HT1080 (cell line): ENCODE measurements at regions not wholly inside any gene's neighbourhood (a gene's known extent, or its start where the extent isn't known, plus 50 kb on each side); places are given as distances from the start of the nearest gene placed in this dataset.

ENCODE experiments used
- DNase-seq: peaks from one replicate; pipeline ENCODE4 v3.0.0-alpha.2; 2015; ENCODE audit warnings: low read depth

DNA sequence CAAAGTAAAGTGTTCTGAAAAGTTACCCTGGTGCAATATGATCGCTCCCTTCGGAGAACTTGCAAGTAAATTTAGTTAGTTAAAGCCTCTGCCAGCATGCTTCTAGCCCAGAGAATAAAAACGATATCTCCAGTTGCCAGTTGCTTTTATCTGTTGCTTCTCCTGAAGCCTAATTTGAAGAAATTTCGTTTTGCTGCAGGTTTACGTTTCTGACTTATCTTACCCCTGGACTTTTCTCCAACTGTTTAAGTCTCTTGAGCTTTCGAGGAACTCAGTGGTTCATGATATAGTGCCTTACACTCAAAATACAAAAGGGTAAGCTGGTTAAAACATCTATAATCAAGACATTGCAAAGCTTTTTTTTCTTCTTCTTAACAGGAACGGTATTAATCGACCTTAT, 131.1 kb downstream of the FAM161A start:
- DNase-seq: no peak

DNA sequence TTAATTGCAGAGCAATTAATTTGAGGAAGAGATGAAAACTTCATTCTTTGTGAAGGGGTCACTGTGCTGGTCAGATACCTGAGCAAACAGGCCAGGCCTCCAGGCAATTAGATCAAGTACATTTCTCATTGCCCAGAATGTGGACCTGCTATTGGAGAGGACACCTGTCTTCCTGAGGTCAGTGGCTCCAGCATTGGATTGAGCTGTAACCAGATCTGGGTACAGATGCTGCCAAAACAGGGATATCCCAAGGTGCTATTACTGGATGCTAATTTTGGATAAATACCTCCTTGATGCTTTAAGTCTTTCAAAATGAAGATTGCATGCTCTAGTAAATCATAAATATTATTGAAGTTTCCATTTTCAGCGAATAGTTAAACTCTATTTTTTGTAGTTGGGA, 131.5 kb downstream of the FAM161A start:
- no peak for DNase-seq

DNA sequence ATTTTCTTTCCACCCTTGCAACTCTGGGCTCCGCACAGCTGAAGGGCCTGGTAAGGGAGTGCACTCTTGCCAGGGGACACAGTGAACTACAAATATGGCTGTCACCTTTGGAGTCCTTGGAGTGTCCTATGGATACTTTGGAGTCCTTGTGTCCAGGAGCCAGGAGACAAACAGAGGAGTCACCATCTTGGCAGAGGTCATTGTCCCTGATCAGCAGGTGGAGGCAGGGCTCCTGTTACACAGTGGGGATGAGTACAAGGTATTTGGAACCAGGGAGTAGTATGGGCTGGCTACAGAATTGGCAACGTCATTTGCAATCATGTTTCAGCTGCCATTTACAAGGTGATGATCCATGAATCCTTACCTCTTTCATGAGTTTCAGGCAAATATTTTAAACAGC, 132.5 kb downstream of the FAM161A start:
- no peak for DNase-seq

- DNase-seq: no peak
Observed at GRCh38 chr2:61720911-61721310, 132.9 kb downstream of the FAM161A start.

- DNase-seq: no peak
Observed at GRCh38 chr2:61718965-61719364, 134.9 kb downstream of the FAM161A start.

- no peak for DNase-seq
Observed at GRCh38 chr2:61715506-61715905, 138.4 kb downstream of the FAM161A start.

DNA sequence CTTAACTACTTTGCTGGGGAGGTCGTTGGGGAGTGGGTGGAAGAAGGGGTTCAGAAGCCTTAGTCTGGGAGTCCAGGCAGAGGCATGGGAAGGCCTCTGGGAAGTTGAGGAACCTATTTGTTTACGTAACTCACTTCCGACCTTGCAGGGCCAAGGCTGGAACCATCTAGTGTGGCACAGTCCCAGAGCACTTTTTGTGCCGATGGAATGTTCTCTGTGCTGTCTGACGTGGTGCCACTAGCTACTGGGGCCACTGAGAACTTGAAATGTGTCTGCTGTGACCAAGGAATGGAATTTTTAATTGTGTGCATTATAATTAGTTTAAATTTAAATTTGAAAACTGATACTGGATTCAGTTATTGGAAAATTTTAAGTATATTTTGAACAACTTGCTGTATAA, 139.7 kb downstream of the FAM161A start:
- DNase-seq: no peak

- no peak for DNase-seq
Observed at GRCh38 chr2:61713457-61713856, 140.4 kb downstream of the FAM161A start.

- no peak for DNase-seq
Observed at GRCh38 chr2:61712060-61712459, 141.8 kb downstream of the FAM161A start.

DNA sequence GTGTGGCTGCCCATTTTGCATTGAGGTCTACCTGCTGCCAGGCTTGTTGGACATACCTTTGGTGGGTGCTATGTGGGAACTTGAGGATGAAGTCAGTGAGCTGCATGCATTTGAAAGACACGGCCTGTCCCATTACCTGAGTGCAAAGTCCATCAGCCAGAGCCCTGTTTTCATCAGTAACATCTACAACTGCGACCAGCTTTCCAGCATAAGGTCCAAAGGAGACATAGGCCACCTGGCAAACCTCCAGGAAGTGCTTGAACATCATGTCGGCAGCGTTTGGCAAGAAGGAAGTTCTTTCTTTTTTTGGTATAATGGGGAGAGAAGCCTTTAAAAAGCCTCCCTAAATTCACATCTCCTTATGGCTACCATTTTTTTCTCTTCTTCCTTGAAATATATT, 143.1 kb downstream of the FAM161A start:
- no peak for DNase-seq

GRCh38 chr2:61707984-61708852, 145.6 kb downstream of the FAM161A start:
- peak; percentile 78 for DNase-seq

DNA sequence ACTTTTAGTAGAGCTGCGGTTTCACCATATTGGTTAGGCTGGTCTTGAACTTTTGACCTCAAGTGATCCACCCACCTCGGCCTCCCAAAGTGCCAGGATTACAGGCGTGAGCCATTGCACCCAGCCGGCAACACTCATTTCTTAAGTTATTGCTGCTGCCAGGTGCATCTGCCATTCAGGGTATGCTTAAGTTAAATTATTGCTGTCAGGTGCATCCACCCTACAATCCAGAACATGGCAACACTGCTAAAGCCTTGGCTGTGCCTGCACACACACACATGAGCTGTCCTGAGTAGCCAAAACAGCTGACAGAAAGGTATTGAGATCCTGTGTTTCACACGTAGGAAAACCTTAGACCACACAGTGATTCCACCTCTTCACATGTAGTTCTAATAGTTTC, 148.2 kb downstream of the FAM161A start:
- DNase-seq: no peak

DNA sequence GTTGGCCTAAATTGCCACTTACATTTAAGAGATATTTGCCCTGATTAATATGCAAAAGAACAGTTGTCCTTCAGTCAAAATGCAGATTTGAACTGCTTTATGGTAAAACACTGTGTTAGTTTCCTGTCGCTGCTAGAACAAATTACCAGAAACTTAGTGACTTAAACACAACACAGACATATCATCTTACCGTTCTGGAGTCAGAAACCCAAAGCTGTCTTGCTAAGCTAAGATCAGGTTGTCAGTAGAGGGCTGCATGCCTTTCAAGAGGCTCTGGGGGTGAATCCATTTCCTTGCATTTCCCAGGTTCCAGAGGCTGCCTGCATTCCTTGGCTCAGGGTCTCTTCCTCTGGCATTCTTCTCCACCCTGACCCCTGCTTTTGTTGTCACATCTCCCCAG, 149.5 kb downstream of the FAM161A start:
- no peak for DNase-seq

- DNase-seq: no peak
Observed at GRCh38 chr2:61702088-61702467, 151.8 kb downstream of the FAM161A start.

DNA sequence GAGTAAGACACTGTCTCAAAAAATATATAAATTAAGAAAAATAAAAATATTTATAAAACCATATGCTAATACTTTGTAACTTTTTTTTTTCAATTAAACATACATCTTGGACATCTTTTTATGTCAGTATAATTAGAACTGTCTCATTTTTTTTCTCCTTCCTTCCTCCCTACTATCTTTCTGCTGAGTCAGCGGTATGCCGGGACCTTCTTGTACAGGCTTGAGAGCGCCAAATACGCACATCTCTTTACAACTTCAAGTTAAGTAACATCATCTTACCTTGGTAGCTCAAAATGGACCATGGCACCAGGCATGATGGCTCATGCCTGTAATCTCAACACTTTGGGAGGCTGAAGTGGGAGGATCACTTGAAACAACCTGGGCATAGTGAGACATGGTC, 153.4 kb downstream of the FAM161A start:
- no peak for DNase-seq

DNA sequence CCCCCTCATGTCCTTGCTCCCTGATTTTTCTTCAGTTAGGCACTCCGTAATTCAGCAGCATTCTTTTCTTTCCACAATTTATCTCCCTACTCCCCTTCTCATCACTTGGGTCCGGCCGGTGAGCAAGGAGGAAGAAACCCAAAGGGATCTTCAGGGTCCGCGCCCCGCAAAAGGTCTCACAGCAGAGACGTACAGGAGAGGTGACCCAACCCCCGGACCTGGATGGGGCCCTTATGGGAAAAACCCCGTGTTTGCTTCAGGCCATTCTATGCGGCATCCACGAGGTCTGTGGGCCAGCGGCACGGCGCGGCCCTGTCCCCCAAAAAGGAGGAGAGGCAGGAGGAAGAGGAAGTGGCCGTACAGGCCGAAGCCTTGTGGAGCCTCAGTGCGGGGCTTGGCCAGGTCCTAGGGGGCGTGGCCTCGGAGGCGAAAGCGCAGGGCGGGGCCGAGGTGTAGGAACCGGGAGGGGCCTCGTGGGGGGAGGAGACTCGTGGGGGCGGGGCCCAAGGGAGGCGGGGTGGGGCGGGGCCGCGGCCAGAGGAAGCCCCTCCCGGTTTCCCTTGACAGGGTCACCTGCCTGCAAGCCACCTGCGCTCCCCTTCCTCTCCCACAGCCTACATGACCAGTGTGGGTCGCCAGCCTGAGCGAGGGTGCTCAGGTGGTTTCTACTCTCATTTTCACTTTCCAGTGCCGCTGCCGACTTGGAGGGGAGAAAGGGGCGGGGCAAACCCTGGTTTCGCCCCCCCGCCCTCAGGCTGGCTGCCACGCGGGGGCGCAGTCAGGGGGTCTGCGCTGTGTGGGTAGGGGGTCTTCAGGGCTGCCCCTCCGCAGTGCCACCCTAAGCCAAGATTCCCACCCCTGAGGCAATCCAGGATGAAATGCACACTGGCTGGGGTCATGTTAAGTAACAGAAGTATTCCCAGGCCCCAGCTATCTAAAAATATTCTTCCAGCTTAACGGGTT, 156.4 kb upstream of the XPO1 start:
- DNase-seq: peak; percentile 22

DNA sequence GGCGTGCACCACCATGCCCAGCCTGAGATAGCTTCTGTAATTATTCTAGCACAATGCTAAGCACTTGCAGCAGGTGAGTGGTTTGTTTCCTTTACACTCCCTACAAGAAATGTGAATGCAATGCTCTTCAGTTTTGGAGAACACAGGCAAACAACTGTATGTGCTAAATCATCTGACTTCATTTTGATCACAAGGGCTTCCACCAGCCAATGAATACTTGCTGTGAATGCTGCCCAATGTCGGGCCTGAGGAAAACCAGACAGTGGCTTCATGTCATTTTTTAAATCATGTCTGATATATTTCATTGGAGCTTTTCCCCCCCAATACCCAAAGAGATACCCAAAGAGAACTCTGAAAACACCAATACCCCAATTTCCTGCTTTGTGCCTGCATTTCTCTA, 155.6 kb upstream of the XPO1 start:
- no peak for DNase-seq

DNA sequence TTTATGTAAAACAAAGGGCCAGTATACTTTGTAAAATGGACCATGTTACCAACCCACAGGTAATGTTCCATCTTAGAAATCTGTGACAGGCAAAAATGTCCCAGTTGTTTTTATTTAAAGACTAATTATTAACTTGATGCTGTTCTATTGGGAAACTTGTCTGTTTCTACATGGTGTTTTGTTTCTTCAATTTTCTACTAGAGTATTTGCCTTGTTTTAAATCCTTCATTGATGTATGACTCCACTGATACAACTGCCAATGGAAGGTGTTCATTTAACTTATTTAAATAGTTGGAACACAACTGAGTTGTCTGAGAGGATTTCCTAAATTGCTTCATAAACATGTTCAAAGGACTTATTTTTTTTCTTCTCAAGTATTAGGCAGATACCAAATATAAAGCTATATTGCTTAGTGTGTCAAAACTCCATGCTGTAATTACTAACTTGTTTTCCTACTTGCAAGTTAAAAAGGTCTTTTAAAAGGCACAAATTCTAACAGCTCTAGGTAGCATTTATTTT, 152.0 kb upstream of the XPO1 start:
- no peak for DNase-seq

DNA sequence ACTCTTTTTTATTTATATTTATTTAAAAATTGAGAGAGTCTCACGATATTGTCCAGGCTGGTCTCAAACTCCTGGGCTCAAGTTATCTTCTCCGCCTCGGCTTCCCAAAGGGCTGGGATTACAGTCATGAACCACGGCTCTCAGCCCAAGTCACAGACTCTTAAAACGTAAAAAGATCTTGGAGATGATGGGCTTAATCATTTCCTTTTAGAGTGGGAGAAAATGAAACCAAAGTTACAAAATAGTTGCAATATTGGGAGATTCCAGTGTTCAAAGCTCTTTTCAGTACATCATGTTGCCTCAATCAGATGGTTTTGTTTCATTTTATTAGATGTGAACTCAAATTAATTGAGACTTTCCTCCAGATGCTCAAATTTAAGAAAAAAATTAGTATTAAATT, 151.4 kb upstream of the XPO1 start:
- peak; percentile 16 for DNase-seq

- DNase-seq: no peak
Observed at GRCh38 chr2:61688369-61689334, 150.5 kb upstream of the XPO1 start.

DNA sequence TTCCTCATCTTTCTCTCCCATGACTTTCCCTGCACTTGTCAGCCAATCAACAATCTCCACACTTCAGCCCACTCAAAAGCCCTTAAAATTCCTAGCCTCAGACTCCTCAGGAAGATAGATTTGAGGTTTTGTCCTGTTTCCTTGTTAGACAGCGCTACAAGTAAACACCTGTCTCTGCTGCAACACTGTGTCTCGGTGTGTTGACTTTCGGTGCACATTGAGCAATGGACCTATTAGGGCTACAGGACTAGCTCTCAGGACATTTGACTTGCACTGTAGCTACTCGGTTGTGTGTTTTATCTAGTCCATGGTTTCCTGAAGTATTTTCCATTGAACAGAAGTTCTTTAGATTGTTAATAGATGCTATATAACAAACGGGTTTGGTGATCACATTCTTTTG, 140.9 kb upstream of the XPO1 start:
- DNase-seq: no peak
